ENCODE measurements at regions not wholly inside any gene's neighbourhood (a gene's known extent, or its start where the extent isn't known, plus 50 kb on each side); places are given as distances from the start of the nearest gene placed in this dataset.

- H2AK5ac ChIP-seq (ENCODE audit: insufficient read length, low read length), result no peak overlapping the region
These were observed 68.3 kb upstream of the CTSC start for GRCh38 chr11:88405853-88406252.

More at GRCh38 chr11:88405853-88406252, 68.3 kb upstream of the CTSC start:
- no peak overlapping the region for H2BK12ac ChIP-seq (ENCODE audit: insufficient read length, low read depth, low read length)
- no peaks in the 10 kb centered on the region for H3K27me3 ChIP-seq (ENCODE audit: insufficient read depth, low read length)
- H4K91ac ChIP-seq (ENCODE audit: insufficient read length, low read depth, low read length), result no peak overlapping the region
- H4K5ac ChIP-seq (ENCODE audit: insufficient read length, low read depth, low read length), result no peak overlapping the region
- H3K79me1 ChIP-seq (ENCODE audit: insufficient read depth, low read depth, low read length, poor library complexity, severe bottlenecking), result no peaks in the 10 kb centered on the region
- no peaks in the 10 kb centered on the region for H3K9me3 Mint-ChIP-seq
- no peak overlapping the region for H3K27ac ChIP-seq (ENCODE audit: insufficient read length, low read depth, low read length)
- H3K23me2 ChIP-seq (ENCODE audit: insufficient read length, low read depth, low read length, poor library complexity, severe bottlenecking), result no peaks in the 10 kb centered on the region
- no peak for DNase-seq
- no peak overlapping the region for H2BK5ac ChIP-seq (ENCODE audit: insufficient read length, low read length)
- no peak overlapping the region for H3K27ac Mint-ChIP-seq
- H3K4me3 Mint-ChIP-seq, result no peak overlapping the region
- H3K4me1 ChIP-seq (ENCODE audit: insufficient read depth, low read length), result no peaks in the 10 kb centered on the region
- H2BK120ac ChIP-seq (ENCODE audit: low read depth, low read length, poor library complexity, severe bottlenecking), result no peak overlapping the region
- no peak overlapping the region for H3K23ac ChIP-seq (ENCODE audit: insufficient read length, low read depth, low read length)
- H3T11ph ChIP-seq (ENCODE audit: low read length), result no peak overlapping the region
- no CpG with 5 or more reads among the region's 4 CpGs for WGBS (ENCODE audit: extremely low coverage, insufficient read length, low lambda C conversion rate)
- no peak overlapping the region for H2BK20ac ChIP-seq (ENCODE audit: low read depth, low read length, poor library complexity, severe bottlenecking)
- no peak overlapping the region for H2BK15ac ChIP-seq (ENCODE audit: low read depth, low read length)
- H3K56ac ChIP-seq (ENCODE audit: insufficient read length, low read depth, low read length), result no peak overlapping the region
- peaks cover 4% of the 10 kb centered on the region in 2 experiments for H3K4me1 Mint-ChIP-seq
- TF ChIP-seq CTCF (conservative IDR thresholded peaks at IDR 0.05), result no peak
- H4K8ac ChIP-seq (replicated peaks; ENCODE audit: insufficient read length, low read depth, low read length), result no peak overlapping the region
- H3K9ac ChIP-seq (ENCODE audit: extremely low read depth, insufficient read length, low read length), result no peak overlapping the region
- no peaks in the 10 kb centered on the region for H3K9me3 ChIP-seq (ENCODE audit: control insufficient read depth, low read depth, low read length)
- H3K14ac ChIP-seq (ENCODE audit: insufficient read depth, low read length), result no peak overlapping the region
- H3K27me3 Mint-ChIP-seq (ENCODE audit: low read depth), result no peaks in the 10 kb centered on the region
- no peaks in the 10 kb centered on the region for H3K36me3 Mint-ChIP-seq (ENCODE audit: insufficient read depth in 1 of 3, low read depth in 3 of 3)
- no peak overlapping the region for H2AFZ ChIP-seq (ENCODE audit: low read length)
- no peak overlapping the region for H3K4ac ChIP-seq (ENCODE audit: low read depth, low read length)
- no peak overlapping the region for H3K18ac ChIP-seq (ENCODE audit: insufficient read length, low read depth, low read length)
- H3K79me2 ChIP-seq (ENCODE audit: insufficient read depth, low read length), result no peaks in the 10 kb centered on the region
- H3K4me2 ChIP-seq (ENCODE audit: insufficient read depth, insufficient read length, low read length), result no peak overlapping the region
- no peaks in the 10 kb centered on the region for H4K20me1 ChIP-seq (ENCODE audit: control insufficient read depth, insufficient read depth, insufficient read length)
